GM23338 (cell line): ENCODE measurements at regions not wholly inside any gene's neighbourhood (a gene's known extent, or its start where the extent isn't known, plus 50 kb on each side); places are given as distances from the start of the nearest gene placed in this dataset.
"Not testable (repeated sequence)": the region's sequence is repeated elsewhere in the genome, so short reads cannot be mapped to it uniquely, and the experiment has no call there.

Experiments used
- ATAC-seq: fragments of 200-7000 bp; cut with Tn5 transposase; 3 replicates; pipeline ENCODE4 v1.9.1; 2020
- DNase-seq: peaks from one replicate; pipeline ENCODE4 v3.0.0-alpha.2; 2015; ENCODE audit warnings: low spot score
- H2AFZ ChIP-seq: fragments of 200-600 bp; sonication (generic); 2 replicates; pipeline ENCODE4 v1.8.0; 2016; ENCODE audit warnings: antibody characterized with exemption, mild to moderate bottlenecking, moderate library complexity
- H3F3A ChIP-seq: fragments of 200-600 bp; sonication (generic); replicated peaks from 2 replicates; pipeline ENCODE4 v1.8.0; 2017; ENCODE audit warnings: antibody characterized with exemption, mixed run types, low read depth
- H3K27ac ChIP-seq: fragments of 200-600 bp; sonication (generic); 2 replicates; pipeline ENCODE4 v1.6.1; 2016; ENCODE audit warnings: low read depth
- H3K27me3 ChIP-seq: fragments of 200-600 bp; sonication (generic); 2 replicates; pipeline ENCODE4 v1.8.0; 2016; ENCODE audit warnings: mild to moderate bottlenecking, mixed run types, moderate library complexity; ENCODE audit not compliant: insufficient read depth
- H3K36me3 ChIP-seq: fragments of 200-600 bp; sonication (generic); 2 replicates; pipeline ENCODE4 v1.8.0; 2016; ENCODE audit warnings: mild to moderate bottlenecking; ENCODE audit not compliant: insufficient read depth
- H3K4me1 ChIP-seq: fragments of 200-600 bp; sonication (generic); 2 replicates; pipeline ENCODE4 v1.8.0; 2016; ENCODE audit warnings: mild to moderate bottlenecking, moderate library complexity; ENCODE audit not compliant: insufficient read depth
- H3K4me2 ChIP-seq: fragments of 200-600 bp; sonication (generic); 2 replicates; pipeline ENCODE4 v1.7.1; 2017; ENCODE audit warnings: mixed run types
- H3K4me3 ChIP-seq: fragments of 200-600 bp; sonication (generic); 2 replicates; pipeline ENCODE4 v1.6.1; 2016; ENCODE audit warnings: mixed run types
- H3K79me2 ChIP-seq: fragments of 200-600 bp; sonication (generic); replicated peaks from 2 replicates; pipeline ENCODE4 v1.8.0; 2017; ENCODE audit warnings: mild to moderate bottlenecking; ENCODE audit not compliant: insufficient read depth
- H3K9me2 ChIP-seq: fragments of 200-600 bp; sonication (generic); 2 replicates; pipeline ENCODE4 v1.8.0; 2017; ENCODE audit not compliant: insufficient read depth
- H4K20me1 ChIP-seq: fragments of 200-600 bp; sonication (generic); replicated peaks from 2 replicates; pipeline ENCODE4 v1.8.0; 2017; ENCODE audit warnings: mild to moderate bottlenecking; ENCODE audit not compliant: insufficient read depth
- H3K27ac Mint-ChIP-seq: 2 replicates; pipeline ENCODE4 v1.8.0; 2020; ENCODE audit warnings: inconsistent platforms, mild to moderate bottlenecking, moderate library complexity, mixed read lengths
- H3K27me3 Mint-ChIP-seq: 3 replicates; pipeline ENCODE4 v1.8.0; 2022; ENCODE audit warnings: low read depth, mild to moderate bottlenecking, moderate library complexity, mixed read lengths, inconsistent platforms; ENCODE audit not compliant: insufficient read depth, poor library complexity
- H3K36me3 Mint-ChIP-seq: 3 replicates; pipeline ENCODE4 v1.8.0; 2021; ENCODE audit warnings: low read depth, mild to moderate bottlenecking, inconsistent platforms, moderate library complexity, mixed read lengths
- H3K4me1 Mint-ChIP-seq: 3 replicates; pipeline ENCODE4 v1.8.0; 2020; ENCODE audit warnings: mild to moderate bottlenecking, inconsistent platforms, mixed read lengths
- H3K4me3 Mint-ChIP-seq: 3 replicates; pipeline ENCODE4 v1.8.0; 2021; ENCODE audit warnings: moderate library complexity, mild to moderate bottlenecking, inconsistent platforms, mixed read lengths
- H3K9me3 Mint-ChIP-seq: 3 replicates; pipeline ENCODE4 v1.8.0; 2020; ENCODE audit warnings: moderate library complexity, mild to moderate bottlenecking, inconsistent platforms, mixed read lengths
- CREB1 ChIP-seq: fragments of 250-450 bp; sonication (Bioruptor Pico); IDR thresholded peaks from 2 replicates; pipeline ENCODE4 v1.5.0; 2020; ENCODE audit warnings: low read depth, mild to moderate bottlenecking, moderate library complexity
- CTCF ChIP-seq, 2 experiments: fragments of 200-600 bp in 1 of 2; sonication (generic) in 1 of 2; conservative IDR thresholded peaks; 2 replicates each; pipeline versions ENCODE4 v1.5.1 to v1.6.1; 2016 to 2017; ENCODE audit warnings: antibody characterized with exemption in 2 of 2, low read depth in 2 of 2, mild to moderate bottlenecking in 2 of 2, moderate library complexity in 1 of 2
- EZH2 ChIP-seq: fragments of 200-600 bp; sonication (generic); IDR thresholded peaks from one replicate; pipeline ENCODE4 v1.8.0; 2017; ENCODE audit warnings: antibody characterized with exemption, mild to moderate bottlenecking, low read depth; ENCODE audit not compliant: unreplicated experiment
- EZH2phosphoT487 ChIP-seq: fragments of 200-600 bp; sonication (generic); IDR thresholded peaks from one replicate; pipeline ENCODE4 v1.8.1; 2018; ENCODE audit warnings: antibody characterized with exemption; ENCODE audit not compliant: unreplicated experiment
- JUNB ChIP-seq: IDR thresholded peaks from one replicate; pipeline ENCODE4 v1.6.1; 2016; ENCODE audit warnings: antibody characterized with exemption; ENCODE audit not compliant: unreplicated experiment
- NANOG ChIP-seq: IDR thresholded peaks from 2 replicates; pipeline ENCODE4 v1.6.1; 2016; ENCODE audit warnings: antibody characterized with exemption, borderline replicate concordance
- POLR2AphosphoS5 ChIP-seq: IDR thresholded peaks from 2 replicates; pipeline ENCODE4 v1.6.1; 2016; ENCODE audit warnings: antibody characterized with exemption, low read depth
- STAT1 ChIP-seq: IDR thresholded peaks from one replicate; pipeline ENCODE4 v1.6.1; 2016; ENCODE audit warnings: antibody characterized with exemption; ENCODE audit not compliant: unreplicated experiment
- ZNF114 ChIP-seq: fragments of 250-450 bp; sonication (Bioruptor Pico); IDR thresholded peaks from 2 replicates; pipeline ENCODE4 v1.5.0; 2020; ENCODE audit warnings: mild to moderate bottlenecking, moderate library complexity
- ZNF331 ChIP-seq: fragments of 250-450 bp; sonication (Bioruptor Pico); IDR thresholded peaks from 2 replicates; pipeline ENCODE4 v1.5.0; 2020; ENCODE audit warnings: low read depth, mild to moderate bottlenecking, moderate library complexity
- ZNF462 ChIP-seq: fragments of 250-450 bp; sonication (Bioruptor Pico); IDR thresholded peaks from 2 replicates; pipeline ENCODE4 v1.5.0; 2020; ENCODE audit warnings: mild to moderate bottlenecking, moderate library complexity

GRCh38 chr16:64074706-64075105, 1047.2 kb downstream of the CDH11 start (continued):
- TF ChIP-seq CREB1 (CRISPR knock-in tag) = no peak
- TF ChIP-seq EZH2 = no peak
- TF ChIP-seq STAT1 = no peak
- no peak for TF ChIP-seq CTCF (conservative IDR thresholded peaks at IDR 0.05; ENCODE audit: low read depth in 2 of 2)
- TF ChIP-seq ZNF331 (CRISPR knock-in tag) = no peak
- TF ChIP-seq ZNF114 (CRISPR knock-in tag) = no peak
- no peak for TF ChIP-seq EZH2phosphoT487

- H3K4me1 Mint-ChIP-seq, H3F3A ChIP-seq, H3K79me2 ChIP-seq, H3K9me2 ChIP-seq, H3K4me2 ChIP-seq, H3K4me3 Mint-ChIP-seq, H3K9me3 Mint-ChIP-seq, H3K27ac Mint-ChIP-seq, H3K27ac ChIP-seq, H3K27me3 ChIP-seq, H2AFZ ChIP-seq, H3K27me3 Mint-ChIP-seq, H3K36me3 ChIP-seq, H3K36me3 Mint-ChIP-seq, ATAC-seq, DNase-seq, H4K20me1 ChIP-seq, H3K4me3 ChIP-seq, H3K4me1 ChIP-seq: not testable (repeated sequence)
Observed at GRCh38 chr16:64072131-64072730, 1049.6 kb downstream of the CDH11 start.

GRCh38 chr16:64065523-64065922, 1056.3 kb downstream of the CDH11 start:
- no peak overlapping the region for H3K27ac Mint-ChIP-seq
- no peaks in the 10 kb centered on the region for H3K27me3 ChIP-seq
- H3K9me2 ChIP-seq = no peaks in the 10 kb centered on the region
- H3K4me3 Mint-ChIP-seq = no peak overlapping the region
- no peaks in the 10 kb centered on the region for H3K36me3 Mint-ChIP-seq
- no peaks in the 10 kb centered on the region; the same call in 2 of the 3 replicates for H3K9me3 Mint-ChIP-seq
- no peak overlapping the region for H3K4me3 ChIP-seq
- DNase-seq (no peak), ATAC-seq (no peak)
- no peaks in the 10 kb centered on the region for H4K20me1 ChIP-seq
- H3K4me2 ChIP-seq = no peak overlapping the region
- no peaks in the 10 kb centered on the region for H3F3A ChIP-seq
- H3K27me3 Mint-ChIP-seq = no peaks in the 10 kb centered on the region
- H3K36me3 ChIP-seq = no peaks in the 10 kb centered on the region
- no peaks in the 10 kb centered on the region for H3K4me1 ChIP-seq
- no peaks in the 10 kb centered on the region for H3K79me2 ChIP-seq
- no peak overlapping the region for H2AFZ ChIP-seq
- H3K27ac ChIP-seq = no peak overlapping the region
- H3K4me1 Mint-ChIP-seq = no peaks in the 10 kb centered on the region
- TF ChIP-seq JUNB = no peak
- no peak for TF ChIP-seq ZNF462 (CRISPR knock-in tag)
- no peak for TF ChIP-seq NANOG
- TF ChIP-seq CTCF (conservative IDR thresholded peaks at IDR 0.05; ENCODE audit: low read depth in 2 of 2) = no peak
- no peak for TF ChIP-seq EZH2
- TF ChIP-seq POLR2AphosphoS5 = no peak
